Endothelial cell of umbilical vein (primary cell): ENCODE measurements at regions not wholly inside any gene's neighbourhood (a gene's known extent, or its start where the extent isn't known, plus 50 kb on each side); places are given as distances from the start of the nearest gene placed in this dataset.

Experiments used
- BruUV-seq: library from RNA; stranded (reverse); fragments of 400-500 nt; replicated peaks from 2 replicates; lab custom pipeline; 2021; lab: Mats Ljungman, UMichigan
- CTCF ChIA-PET: fragments of 300-600, 350-600 bp; sonication (Branson Sonifier 250); formaldehyde crosslinking; loops from one replicate; lab custom pipeline; 2021; ENCODE audit warnings: antibody characterized with exemption, inconsistent platforms; lab: Charles Lee
- POLR2A ChIA-PET: fragments of 300-600, 350-600 bp; sonication (Branson Sonifier 250); formaldehyde crosslinking; loops from one replicate; lab custom pipeline; 2021; ENCODE audit warnings: antibody characterized with exemption, inconsistent platforms; lab: Charles Lee
- DNase-seq: peaks from one replicate; pipeline ENCODE4 v3.0.0-alpha.2; 2011; ENCODE audit warnings: low read depth, low spot score
- FAIRE-seq: peaks from 2 replicates; lab custom pipeline; 2011; peaks lifted over from hg19 to GRCh38; lab: Jason Lieb, UNC
- H2AFZ ChIP-seq: 2 replicates; pipeline ENCODE4 v1.6.0; 2012; ENCODE audit warnings: low read depth, low read length, control low read depth, inconsistent platforms
- H3K27ac ChIP-seq: 2 replicates; pipeline ENCODE4 v1.5.1; 2011; ENCODE audit warnings: low read depth, mild to moderate bottlenecking, control low read depth, low read length, moderate library complexity; ENCODE audit not compliant: insufficient read depth
- H3K27me3 ChIP-seq, 2 experiments: 2 replicates each; pipeline versions ENCODE4 v1.6.0 to v1.6.1; 2011; ENCODE audit warnings: low read length in 2 of 2, mixed read lengths in 1 of 2; ENCODE audit not compliant: control insufficient read depth in 2 of 2, insufficient read depth in 2 of 2
- H3K36me3 ChIP-seq, 2 experiments: 2 replicates in 1 of 2; 3 replicates in 1 of 2; pipeline ENCODE4 v1.5.1; 2011; ENCODE audit warnings: low read length in 2 of 2, mild to moderate bottlenecking in 1 of 2, moderate library complexity in 1 of 2; ENCODE audit not compliant: control insufficient read depth in 2 of 2, insufficient read depth in 2 of 2; ENCODE audit errors: extremely low read depth in 1 of 2
- H3K4me1 ChIP-seq: 3 replicates; pipeline ENCODE4 v1.5.1; 2011; ENCODE audit warnings: mild to moderate bottlenecking, low read length; ENCODE audit not compliant: control insufficient read depth, insufficient read depth; ENCODE audit errors: extremely low read depth
- H3K4me2 ChIP-seq: 2 replicates; pipeline ENCODE4 v1.6.1; 2011; ENCODE audit warnings: low read length, control low read depth, mixed read lengths; ENCODE audit not compliant: insufficient read depth
- H3K4me3 ChIP-seq, 3 experiments: fragments of 200-600 bp in 1 of 3; sonication (generic), shearing (Covaris generic) in 1 of 3; replicated peaks in 1 of 3; 2 replicates each; pipeline ENCODE4 v1.5.1; 2011 to 2016; ENCODE audit warnings: control low read depth in 3 of 3, low read length in 3 of 3, mild to moderate bottlenecking in 2 of 3, inconsistent platforms in 1 of 3, low read depth in 1 of 3, moderate library complexity in 1 of 3; ENCODE audit not compliant: insufficient read depth in 1 of 3
- H3K79me2 ChIP-seq: 2 replicates; pipeline ENCODE4 v1.6.0; 2012; ENCODE audit warnings: low read length, inconsistent platforms; ENCODE audit not compliant: control insufficient read depth, insufficient read depth
- H3K9ac ChIP-seq: replicated peaks from 2 replicates; pipeline ENCODE3; 2011; ENCODE audit warnings: low read length, control low read depth; ENCODE audit not compliant: insufficient read depth; ENCODE audit errors: extremely low read depth
- H3K9me1 ChIP-seq: replicated peaks from 3 replicates; pipeline ENCODE4 v1.6.0; 2011; ENCODE audit warnings: mild to moderate bottlenecking, low read length; ENCODE audit not compliant: control insufficient read depth, insufficient read depth; ENCODE audit errors: extremely low read depth
- H3K9me3 ChIP-seq: replicated peaks from 2 replicates; pipeline ENCODE4 v1.5.1; 2012; ENCODE audit warnings: low read length, inconsistent platforms; ENCODE audit not compliant: control insufficient read depth, insufficient read depth
- H4K20me1 ChIP-seq: replicated peaks from 2 replicates; pipeline ENCODE3; 2011; ENCODE audit warnings: mild to moderate bottlenecking, low read length; ENCODE audit not compliant: control insufficient read depth, insufficient read depth; ENCODE audit errors: extremely low read depth
- CTCF ChIP-seq, 2 donors: IDR thresholded peaks; 1 replicate in 1 of 2; 2 replicates in 1 of 2; pipeline ENCODE4 v1.5.1; 2011; ENCODE audit warnings: low read length in 2 of 2, mild to moderate bottlenecking in 2 of 2, moderate library complexity in 2 of 2, control low read depth in 1 of 2, inconsistent platforms in 1 of 2, low read depth in 1 of 2; ENCODE audit not compliant: insufficient read depth in 1 of 2; ENCODE audit errors: extremely low read depth in 1 of 2
- EZH2 ChIP-seq: IDR thresholded peaks from 2 replicates; pipeline ENCODE4 v1.6.1; 2012; ENCODE audit warnings: borderline replicate concordance, low read depth, mild to moderate bottlenecking, moderate library complexity, low read length, inconsistent platforms; ENCODE audit not compliant: severe bottlenecking
- FOS ChIP-seq: IDR thresholded peaks from 2 replicates; pipeline ENCODE4 v1.6.1; 2011; ENCODE audit warnings: mild to moderate bottlenecking, low read length, moderate library complexity, borderline replicate concordance; ENCODE audit not compliant: insufficient read depth
- GATA2 ChIP-seq: IDR thresholded peaks from 2 replicates; pipeline ENCODE4 v1.7.0; 2011; ENCODE audit warnings: low read depth, mild to moderate bottlenecking, moderate library complexity, mixed read lengths, low read length; ENCODE audit not compliant: insufficient read length, insufficient read depth
- JUN ChIP-seq: IDR thresholded peaks from 2 replicates; pipeline ENCODE4 v1.6.1; 2011; ENCODE audit warnings: borderline replicate concordance, low read depth; ENCODE audit not compliant: insufficient read length, insufficient read depth
- MAX ChIP-seq: IDR thresholded peaks from 2 replicates; pipeline ENCODE4 v1.6.1; 2011; ENCODE audit not compliant: insufficient read depth, insufficient read length
- MYC ChIP-seq: IDR thresholded peaks from one replicate; pipeline ENCODE4 v1.6.1; 2011; ENCODE audit warnings: mild to moderate bottlenecking, low read depth, low read length
- POLR2A ChIP-seq: IDR thresholded peaks from 2 replicates; pipeline ENCODE4 v1.6.1; 2012; ENCODE audit warnings: low read depth, mild to moderate bottlenecking, control low read depth, low read length
- POLR2AphosphoS5 ChIP-seq: IDR thresholded peaks from 2 replicates; pipeline ENCODE4 v1.6.1; 2012; ENCODE audit warnings: low read depth, mild to moderate bottlenecking, control low read depth, low read length, moderate library complexity; ENCODE audit not compliant: insufficient read depth
- dilution Hi-C: fragments of 300-500 bp; cut with MboI; formaldehyde crosslinking; loops from one replicate; pipeline ENCODE4 v1.15.0; 2019; ENCODE audit warnings: low sequenced_read_pairs; ENCODE audit not compliant: extremely low pct_ligation_motif_present
- intact Hi-C: fragments of 100-400 bp; cut with micrococcal nuclease; formaldehyde crosslinking; loops from one replicate; pipeline ENCODE4 v1.10.0; 2022

- Histone ChIP-seq H2AFZ (no peak overlapping the region), H3K9ac (no peak overlapping the region), H3K4me3 (no peak overlapping the region), H3K9me3 (no peaks in the 10 kb centered on the region), H3K27ac (no peak overlapping the region), H3K36me3 (no peaks in the 10 kb centered on the region), H3K4me1 (no peaks in the 10 kb centered on the region), H3K79me2 (no peaks in the 10 kb centered on the region), H3K9me1 (no peaks in the 10 kb centered on the region), H4K20me1 (no peaks in the 10 kb centered on the region), H3K27me3 (no peaks in the 10 kb centered on the region), H3K4me2 (no peak overlapping the region)
- no peak for TF ChIP-seq CTCF (IDR thresholded peaks at IDR 0.05; ENCODE audit: extremely low read depth in 1 of 2, insufficient read depth in 1 of 2, low read depth in 1 of 2, low read length in 2 of 2)
- no peak for TF ChIP-seq POLR2A
- no peak for TF ChIP-seq JUN
- TF ChIP-seq EZH2 = no peak
- no peak for TF ChIP-seq FOS
- TF ChIP-seq MAX = no peak
- TF ChIP-seq MYC = no peak
- no peak for TF ChIP-seq GATA2
- TF ChIP-seq POLR2AphosphoS5 = no peak
- CTCF ChIA-PET = interaction anchor here (1.1 to 1.9 kb wide), 3 partner anchors 11 to 326 kb away, joined by 3 to 5 read pairs (median 4); no protein-coding TSS in a partner anchor
- FAIRE-seq (no peak), DNase-seq (no peak)
- BruUV-seq = no TSS peak
- intact Hi-C loops (no loop called here), dilution Hi-C loops (no loop called here)
- POLR2A ChIA-PET = no interaction called here
Observed at GRCh38 chr14:28280530-28280929, 486.1 kb upstream of the FOXG1 start.
